ENCODE measurements at regions not wholly inside any gene's neighbourhood (a gene's known extent, or its start where the extent isn't known, plus 50 kb on each side); places are given as distances from the start of the nearest gene placed in this dataset.

- H3K4me3 ChIP-seq (ENCODE audit: low read depth, poor library complexity, severe bottlenecking) = no peak overlapping the region
- intact Hi-C loops (cut with DNase I; ENCODE audit: low total_unique reads) = no loop called here
- DNase-seq (ENCODE audit: low spot score in 2 of 2) = no peak
- TF ChIP-seq CTCF (IDR thresholded peaks at IDR 0.05) = no peak
- no peak for TF ChIP-seq POLR2A (IDR thresholded peaks at IDR 0.05)
- WGBS, 2 donors = 60 to 70% methylated on average over 3 of the region's 3 CpGs
Observed at GRCh38 chr3:176950743-176951142, 246.5 kb downstream of the TBL1XR1 start.

GRCh38 chr3:176948151-176948550 lies 249.1 kb downstream of the TBL1XR1 start:
- WGBS, 2 donors = 58 to 63% methylated on average over 2 of the region's 2 CpGs
- no peak overlapping the region for H3K4me3 ChIP-seq (ENCODE audit: low read depth, poor library complexity, severe bottlenecking)
- no peak for DNase-seq (ENCODE audit: low spot score in 2 of 2)
- TF ChIP-seq CTCF (IDR thresholded peaks at IDR 0.05) (no peak), POLR2A (IDR thresholded peaks at IDR 0.05) (no peak)
- intact Hi-C loops (cut with DNase I; ENCODE audit: low total_unique reads) = no loop called here

- no peak for DNase-seq (ENCODE audit: low spot score in 2 of 2)
- no peak for TF ChIP-seq POLR2A (IDR thresholded peaks at IDR 0.05)
- no peak for TF ChIP-seq CTCF (IDR thresholded peaks at IDR 0.05)
- WGBS, 2 donors = 86 to 88% methylated on average over 9 of the region's 9 CpGs
- no peak overlapping the region for H3K4me3 ChIP-seq (ENCODE audit: low read depth, poor library complexity, severe bottlenecking)
- intact Hi-C loops (cut with DNase I; ENCODE audit: low total_unique reads) = no loop called here
Observed at GRCh38 chr3:176946202-176946601, 251.1 kb downstream of the TBL1XR1 start.

- no peak for DNase-seq (ENCODE audit: low spot score in 2 of 2)
- TF ChIP-seq CTCF (IDR thresholded peaks at IDR 0.05) (no peak), POLR2A (IDR thresholded peaks at IDR 0.05) (no peak)
- WGBS, 2 donors = 62 to 78% methylated on average over 1 of the region's 1 CpG
- no peak overlapping the region for H3K4me3 ChIP-seq (ENCODE audit: low read depth, poor library complexity, severe bottlenecking)
- intact Hi-C loops (cut with DNase I; ENCODE audit: low total_unique reads) = no loop called here
Observed at GRCh38 chr3:176942305-176942704, 255.0 kb downstream of the TBL1XR1 start.

- intact Hi-C loops (cut with DNase I; ENCODE audit: low total_unique reads) = no loop called here
- TF ChIP-seq POLR2A (IDR thresholded peaks at IDR 0.05) (no peak), CTCF (IDR thresholded peaks at IDR 0.05) (no peak)
- DNase-seq (ENCODE audit: low spot score in 2 of 2) = no peak
- H3K4me3 ChIP-seq (ENCODE audit: low read depth, poor library complexity, severe bottlenecking) = no peak overlapping the region
Observed at GRCh38 chr3:176941689-176942088, 255.6 kb downstream of the TBL1XR1 start.

GRCh38 chr3:176939022-176939817 lies 258.1 kb downstream of the TBL1XR1 start:
- WGBS, 2 donors = 18 to 19% methylated on average over 10 of the region's 10 CpGs
- TF ChIP-seq POLR2A (IDR thresholded peaks at IDR 0.05) (no peak), CTCF (IDR thresholded peaks at IDR 0.05) (no peak)
- no peak for DNase-seq (ENCODE audit: low spot score in 2 of 2)
- H3K4me3 ChIP-seq (ENCODE audit: low read depth, poor library complexity, severe bottlenecking) = no peak overlapping the region
- intact Hi-C loops (cut with DNase I; ENCODE audit: low total_unique reads) = no loop called here

Data from lower leg skin (tissue), 4 donors.